Endothelial cell (in vitro differentiated cells): ENCODE measurements at regions not wholly inside any gene's neighbourhood (a gene's known extent, or its start where the extent isn't known, plus 50 kb on each side); places are given as distances from the start of the nearest gene placed in this dataset.
"Not testable (repeated sequence)": the region's sequence is repeated elsewhere in the genome, so short reads cannot be mapped to it uniquely, and the experiment has no call there.

Experiments used
- DNase-seq: peaks from one replicate; pipeline ENCODE4 v3.0.0; 2021; ENCODE audit warnings: low spot score
- H3K27ac Mint-ChIP-seq: one replicate; pipeline ENCODE4 v1.8.0; 2021; ENCODE audit warnings: mixed read lengths, inconsistent platforms; ENCODE audit not compliant: unreplicated experiment
- H3K27me3 Mint-ChIP-seq: one replicate; pipeline ENCODE4 v1.8.0; 2021; ENCODE audit warnings: mild to moderate bottlenecking, moderate library complexity, mixed read lengths, inconsistent platforms; ENCODE audit not compliant: unreplicated experiment
- H3K36me3 Mint-ChIP-seq: one replicate; pipeline ENCODE4 v1.8.0; 2021; ENCODE audit warnings: mild to moderate bottlenecking, low read depth, mixed read lengths, inconsistent platforms; ENCODE audit not compliant: unreplicated experiment
- H3K4me1 Mint-ChIP-seq: one replicate; pipeline ENCODE4 v1.8.0; 2021; ENCODE audit warnings: mild to moderate bottlenecking, mixed read lengths, inconsistent platforms; ENCODE audit not compliant: unreplicated experiment
- H3K4me3 Mint-ChIP-seq: one replicate; pipeline ENCODE4 v1.8.0; 2021; ENCODE audit warnings: mild to moderate bottlenecking, mixed read lengths, inconsistent platforms; ENCODE audit not compliant: unreplicated experiment
- H3K9me3 Mint-ChIP-seq: one replicate; pipeline ENCODE4 v1.8.0; 2021; ENCODE audit warnings: mixed read lengths, inconsistent platforms; ENCODE audit not compliant: unreplicated experiment
- TF ChIP-seq, protein P1 (sequence below): fragments of 200-600 bp; sonication (generic); IDR thresholded peaks from one replicate; pipeline ENCODE4 v1.5.0; 2021; ENCODE audit warnings: antibody characterized with exemption; ENCODE audit not compliant: unreplicated experiment

DNA sequence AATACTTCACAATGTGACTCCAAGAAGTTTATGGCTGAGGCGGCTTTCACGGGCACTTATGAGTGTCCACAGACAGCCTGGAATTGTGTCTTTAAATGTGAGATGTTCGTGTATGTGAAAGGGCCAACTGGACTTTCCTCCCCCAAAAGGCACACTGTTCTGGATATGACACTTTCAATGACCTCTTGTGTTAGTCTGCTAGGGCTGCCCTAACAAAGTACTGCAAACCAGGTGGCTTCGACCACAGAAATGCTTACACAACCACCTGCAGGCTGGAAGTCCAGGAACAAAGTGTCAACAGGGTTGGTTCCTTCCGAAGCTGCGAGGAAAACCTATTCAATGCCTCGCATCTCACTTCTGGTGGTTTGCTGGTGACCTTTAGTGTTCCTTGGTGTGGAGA is 281.7 kb downstream of the ANAPC1 start:
- H3K4me1 Mint-ChIP-seq, H3K27me3 Mint-ChIP-seq, H3K4me3 Mint-ChIP-seq, H3K9me3 Mint-ChIP-seq, DNase-seq, H3K27ac Mint-ChIP-seq, H3K36me3 Mint-ChIP-seq: not testable (repeated sequence)

DNA sequence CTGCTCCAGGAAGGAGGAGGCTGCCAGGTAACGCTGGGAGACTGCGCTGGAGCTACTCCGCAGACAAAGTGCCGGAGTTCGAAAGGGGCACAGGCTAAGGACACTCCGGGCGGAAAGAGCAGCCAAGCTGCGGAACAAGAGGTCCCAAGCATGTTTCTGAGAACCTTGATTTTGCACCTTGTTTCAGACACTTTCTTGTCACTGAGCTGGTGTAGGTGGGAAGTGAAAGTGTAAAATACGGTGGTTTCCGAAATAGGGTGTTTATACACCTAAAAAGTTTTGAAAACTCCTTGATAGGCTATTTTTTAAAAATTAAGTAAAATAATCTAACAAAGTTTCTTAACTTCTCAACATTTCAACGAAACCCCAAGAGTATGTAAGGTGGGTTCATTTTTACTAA is 278.2 kb downstream of the ANAPC1 start:
- H3K27me3 Mint-ChIP-seq, H3K36me3 Mint-ChIP-seq, H3K27ac Mint-ChIP-seq, DNase-seq, H3K4me3 Mint-ChIP-seq, H3K4me1 Mint-ChIP-seq, H3K9me3 Mint-ChIP-seq: not testable (repeated sequence)

DNA sequence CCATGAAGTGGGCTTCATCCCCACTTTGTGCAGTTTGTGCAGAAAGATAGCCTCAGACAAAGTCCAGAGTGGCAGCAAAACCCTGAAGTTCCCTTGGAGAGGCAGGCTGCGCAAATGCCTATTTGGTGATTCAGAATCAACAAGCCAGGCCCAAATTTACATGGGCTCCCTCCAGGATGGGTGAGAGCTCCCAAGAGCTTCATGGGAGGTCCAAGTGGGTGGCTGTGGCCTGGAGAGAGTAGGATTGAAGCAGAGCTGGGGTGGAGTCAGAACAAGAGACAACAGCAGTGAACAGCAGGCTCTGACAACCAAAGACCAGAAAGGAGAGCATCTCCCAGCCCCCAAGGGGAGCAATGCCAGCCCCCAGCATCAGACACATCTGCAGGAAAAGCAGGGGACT is 277.4 kb downstream of the ANAPC1 start:
- not testable (repeated sequence) for H3K27ac Mint-ChIP-seq, DNase-seq, H3K4me1 Mint-ChIP-seq, H3K36me3 Mint-ChIP-seq, H3K9me3 Mint-ChIP-seq, H3K4me3 Mint-ChIP-seq, H3K27me3 Mint-ChIP-seq

DNA sequence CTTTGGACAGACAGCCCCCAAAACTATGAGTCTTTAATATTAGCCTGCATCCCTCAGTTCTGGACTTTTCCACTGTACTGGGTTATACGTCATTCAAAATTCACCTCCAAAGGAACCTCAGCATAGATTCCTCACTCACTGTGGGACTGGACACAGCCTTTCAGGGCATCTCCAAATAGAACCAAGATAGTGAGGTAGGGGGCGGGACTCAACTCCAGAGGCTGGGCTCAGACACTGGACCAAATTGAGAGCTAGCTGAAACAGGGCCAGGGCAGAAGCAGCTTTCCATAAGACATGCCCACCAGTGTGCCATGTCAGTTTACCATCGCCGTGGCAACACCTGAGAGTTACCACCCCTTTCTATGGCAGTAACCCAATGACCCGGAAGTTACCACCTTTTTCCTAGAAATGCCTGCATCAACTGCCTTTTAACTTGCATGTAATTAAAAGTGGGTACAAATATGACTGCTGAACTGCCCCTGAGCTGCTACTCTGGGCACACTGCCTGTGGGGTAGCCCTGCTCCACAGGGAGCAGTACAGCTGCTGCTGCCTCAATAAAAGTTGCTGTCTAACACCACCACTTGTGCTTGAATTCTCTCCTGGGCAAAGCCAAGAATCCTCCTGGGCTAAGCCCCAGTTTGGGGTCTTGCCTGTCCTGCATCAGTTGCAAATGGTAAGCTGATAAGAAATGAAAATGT is 274.7 kb downstream of the ANAPC1 start:
- not testable (repeated sequence) for H3K4me3 Mint-ChIP-seq, DNase-seq, H3K9me3 Mint-ChIP-seq, H3K4me1 Mint-ChIP-seq, H3K27ac Mint-ChIP-seq, H3K27me3 Mint-ChIP-seq, H3K36me3 Mint-ChIP-seq

DNA sequence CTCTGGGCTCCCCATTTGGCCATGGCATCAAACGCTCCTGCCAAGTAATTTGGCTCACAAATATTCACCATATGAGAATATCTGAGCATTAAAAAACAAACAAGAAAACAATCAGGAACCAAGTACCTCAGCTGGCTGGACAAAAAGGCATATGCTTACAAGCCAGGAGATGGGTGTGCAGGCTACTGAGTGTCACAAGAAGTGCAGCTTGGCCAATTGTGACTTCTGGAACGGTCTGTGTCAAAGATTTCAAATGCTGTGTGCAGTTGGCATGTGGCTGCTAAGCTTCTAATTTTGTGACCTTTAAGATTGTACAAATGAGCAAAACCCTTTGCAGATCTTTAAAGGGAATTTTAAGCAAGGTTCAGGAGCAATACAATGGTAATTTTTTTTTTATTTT is 274.0 kb downstream of the ANAPC1 start:
- not testable (repeated sequence) for H3K27ac Mint-ChIP-seq, H3K36me3 Mint-ChIP-seq, H3K27me3 Mint-ChIP-seq, H3K4me1 Mint-ChIP-seq, DNase-seq, H3K9me3 Mint-ChIP-seq, H3K4me3 Mint-ChIP-seq

DNA sequence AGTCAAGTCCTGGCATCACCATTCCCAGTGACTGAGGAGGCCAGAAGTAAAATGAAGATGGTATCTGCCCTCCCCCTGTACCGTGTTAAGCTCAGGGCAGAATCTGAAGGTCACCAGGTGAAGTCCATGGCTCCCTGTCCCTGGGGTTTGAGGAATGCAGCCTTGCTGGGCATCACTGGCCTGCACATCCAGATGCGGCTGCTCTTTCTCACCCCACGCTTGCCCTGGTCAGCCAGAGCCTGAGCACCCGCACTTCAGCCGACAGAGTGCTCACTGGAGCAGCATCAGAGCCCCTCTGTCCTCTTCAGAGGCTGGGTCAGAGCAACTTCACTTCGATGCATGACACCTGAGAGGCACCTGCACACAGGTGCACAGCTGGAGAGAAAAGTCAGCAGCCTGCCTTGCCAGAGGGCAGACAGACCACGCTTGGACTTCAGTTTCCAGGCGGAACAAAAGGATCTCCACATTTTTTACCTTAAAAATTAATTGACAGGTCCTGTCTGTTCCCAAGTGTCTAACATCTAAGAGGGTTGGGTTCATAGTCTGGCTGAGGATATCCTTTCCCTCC is 267.3 kb downstream of the ANAPC1 start:
- DNase-seq = no peak
- no peak overlapping the region for H3K27ac Mint-ChIP-seq
- peaks cover 28% of the 10 kb centered on the region for H3K4me1 Mint-ChIP-seq
- H3K27me3 Mint-ChIP-seq = peaks cover 1% of the 10 kb centered on the region
- H3K9me3 Mint-ChIP-seq = no peaks in the 10 kb centered on the region
- H3K4me3 Mint-ChIP-seq = no peak overlapping the region
- TF ChIP-seq, protein P1, sequence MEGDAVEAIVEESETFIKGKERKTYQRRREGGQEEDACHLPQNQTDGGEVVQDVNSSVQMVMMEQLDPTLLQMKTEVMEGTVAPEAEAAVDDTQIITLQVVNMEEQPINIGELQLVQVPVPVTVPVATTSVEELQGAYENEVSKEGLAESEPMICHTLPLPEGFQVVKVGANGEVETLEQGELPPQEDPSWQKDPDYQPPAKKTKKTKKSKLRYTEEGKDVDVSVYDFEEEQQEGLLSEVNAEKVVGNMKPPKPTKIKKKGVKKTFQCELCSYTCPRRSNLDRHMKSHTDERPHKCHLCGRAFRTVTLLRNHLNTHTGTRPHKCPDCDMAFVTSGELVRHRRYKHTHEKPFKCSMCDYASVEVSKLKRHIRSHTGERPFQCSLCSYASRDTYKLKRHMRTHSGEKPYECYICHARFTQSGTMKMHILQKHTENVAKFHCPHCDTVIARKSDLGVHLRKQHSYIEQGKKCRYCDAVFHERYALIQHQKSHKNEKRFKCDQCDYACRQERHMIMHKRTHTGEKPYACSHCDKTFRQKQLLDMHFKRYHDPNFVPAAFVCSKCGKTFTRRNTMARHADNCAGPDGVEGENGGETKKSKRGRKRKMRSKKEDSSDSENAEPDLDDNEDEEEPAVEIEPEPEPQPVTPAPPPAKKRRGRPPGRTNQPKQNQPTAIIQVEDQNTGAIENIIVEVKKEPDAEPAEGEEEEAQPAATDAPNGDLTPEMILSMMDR = no peak
- H3K36me3 Mint-ChIP-seq = no peaks in the 10 kb centered on the region

DNA sequence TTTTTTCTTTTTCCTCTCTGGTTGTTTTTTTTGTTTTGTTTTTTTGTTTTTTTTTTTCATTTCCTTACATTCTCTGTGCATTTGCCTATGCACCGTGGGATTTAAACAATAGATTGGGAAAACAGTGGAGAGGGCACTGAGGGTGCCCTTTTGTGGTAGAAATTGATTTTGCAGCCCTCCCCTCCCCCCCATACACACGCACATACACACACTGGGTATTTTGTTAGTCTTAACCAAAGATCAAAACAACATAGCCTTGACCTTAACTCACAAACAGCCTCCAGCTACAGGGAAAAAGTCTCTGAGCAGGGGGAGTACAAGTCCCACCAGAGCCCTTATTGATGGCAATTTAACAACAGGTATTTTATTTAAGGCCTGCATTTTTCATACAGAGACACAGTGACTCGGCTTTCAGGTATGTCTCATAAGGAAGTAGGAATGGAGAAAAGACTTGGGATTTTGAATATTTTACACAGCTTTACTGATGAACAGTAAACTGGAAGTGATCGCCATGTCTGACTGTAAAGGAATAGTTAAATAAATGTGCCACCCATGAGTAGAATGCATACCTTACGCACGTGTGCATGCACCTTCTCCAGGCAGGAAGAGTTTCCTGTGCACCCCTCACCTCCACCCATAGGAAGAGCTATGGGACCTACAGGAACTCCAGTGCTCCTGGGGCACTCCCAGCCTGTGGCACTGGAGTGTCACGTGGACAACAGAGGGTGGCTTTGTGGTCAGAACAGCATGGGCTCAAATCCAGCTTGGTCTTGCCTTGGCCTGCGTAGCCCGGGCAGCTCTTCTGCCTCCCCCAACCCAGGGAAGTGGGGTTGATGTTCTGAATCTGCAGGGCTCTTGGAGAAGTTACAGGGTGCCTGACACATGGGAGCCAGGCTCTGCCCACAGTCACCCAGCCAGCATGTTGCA is 266.4 kb downstream of the ANAPC1 start:
- Mint-ChIP-seq H3K4me1 (peaks cover 26% of the 10 kb centered on the region), H3K4me3 (no peak overlapping the region), H3K27me3 (peaks cover 1% of the 10 kb centered on the region), H3K9me3 (no peaks in the 10 kb centered on the region), H3K36me3 (no peaks in the 10 kb centered on the region), H3K27ac (no peak overlapping the region)
- no peak for DNase-seq
- TF ChIP-seq, protein P1 = no peak
